Inflammatory macrophage (primary cell): ENCODE measurements at regions not wholly inside any gene's neighbourhood (a gene's known extent, or its start where the extent isn't known, plus 50 kb on each side); places are given as distances from the start of the nearest gene placed in this dataset.

Source experiments
- DNase-seq, 2 donors: peaks; one replicate each; pipeline ENCODE4 v3.0.0-alpha.2; 2020 to 2022

DNA sequence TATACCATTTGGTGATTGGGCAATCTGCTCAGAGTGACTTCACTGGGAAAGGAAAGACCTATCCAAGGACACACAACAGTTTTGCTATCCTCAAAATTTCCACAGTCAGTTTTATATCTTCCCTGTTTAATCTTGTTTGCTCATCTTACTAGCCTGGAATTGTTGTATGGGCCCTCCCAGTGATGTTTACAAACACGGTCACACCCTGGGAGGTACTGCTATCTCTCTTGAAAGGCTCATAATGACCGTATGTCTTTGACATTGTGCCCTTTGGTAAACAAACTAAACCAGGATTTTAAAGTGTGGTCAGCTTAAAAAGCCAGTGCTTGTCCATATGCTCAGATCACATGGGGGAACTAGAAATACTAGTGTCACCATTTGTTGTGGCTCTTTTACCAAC lies 277.0 kb downstream of the CDH2 start:
- DNase-seq: no peak

DNA sequence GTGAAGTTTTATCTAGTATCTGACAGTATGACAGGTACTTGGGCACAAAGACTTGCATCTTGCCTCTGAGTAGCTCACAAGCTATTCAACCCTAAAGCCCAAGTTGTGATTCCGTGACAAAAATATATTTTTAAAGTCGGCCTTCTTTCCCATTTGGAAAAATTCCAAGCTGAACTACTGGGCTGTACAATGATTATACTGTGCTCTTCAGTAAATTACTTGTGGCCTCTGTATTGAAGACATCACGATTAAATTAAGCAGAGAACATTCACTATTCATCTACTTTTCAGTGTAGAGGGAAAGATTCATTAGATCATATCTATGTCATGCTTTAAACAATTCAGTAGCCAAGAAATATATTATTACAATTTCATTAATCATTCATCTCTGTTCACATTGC lies 282.2 kb downstream of the CDH2 start:
- no peak for DNase-seq

DNA sequence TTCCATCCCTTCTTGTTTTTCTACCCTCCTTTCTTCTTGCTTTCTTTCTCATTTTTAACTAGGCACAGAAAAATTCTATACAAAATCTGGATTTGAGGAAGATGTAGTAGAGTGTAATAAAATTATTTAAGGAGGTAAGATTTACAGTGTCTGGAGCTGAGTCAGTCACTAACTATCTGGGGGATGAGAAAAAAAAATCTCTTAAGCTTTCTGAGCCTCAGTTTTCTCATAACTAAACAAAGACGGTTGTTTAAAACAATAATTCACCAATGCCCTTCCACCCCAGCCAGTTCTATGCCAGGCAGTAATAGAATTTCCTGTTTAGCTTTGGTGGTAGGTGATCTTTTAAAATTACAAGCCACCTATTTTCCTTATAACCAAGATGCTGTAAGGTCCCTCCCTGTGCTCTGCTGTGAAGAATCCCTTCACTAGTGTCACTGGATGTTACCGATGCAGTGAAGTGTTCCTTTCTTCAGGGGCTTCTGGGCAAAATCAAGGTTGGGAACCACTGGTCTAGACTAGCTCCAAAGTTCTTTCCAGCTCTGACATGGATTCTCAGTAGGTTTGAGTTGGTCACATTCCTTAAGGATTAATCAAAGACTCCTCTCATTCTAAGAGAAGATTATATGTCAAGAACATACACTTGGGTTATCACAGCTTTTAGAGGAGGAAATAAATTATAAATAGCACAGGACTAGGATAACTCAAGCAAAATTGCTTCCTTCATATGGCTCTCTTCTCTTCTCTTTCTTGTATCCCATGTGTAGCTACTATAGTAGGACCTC lies 289.0 kb downstream of the CDH2 start:
- DNase-seq: no peak

DNA sequence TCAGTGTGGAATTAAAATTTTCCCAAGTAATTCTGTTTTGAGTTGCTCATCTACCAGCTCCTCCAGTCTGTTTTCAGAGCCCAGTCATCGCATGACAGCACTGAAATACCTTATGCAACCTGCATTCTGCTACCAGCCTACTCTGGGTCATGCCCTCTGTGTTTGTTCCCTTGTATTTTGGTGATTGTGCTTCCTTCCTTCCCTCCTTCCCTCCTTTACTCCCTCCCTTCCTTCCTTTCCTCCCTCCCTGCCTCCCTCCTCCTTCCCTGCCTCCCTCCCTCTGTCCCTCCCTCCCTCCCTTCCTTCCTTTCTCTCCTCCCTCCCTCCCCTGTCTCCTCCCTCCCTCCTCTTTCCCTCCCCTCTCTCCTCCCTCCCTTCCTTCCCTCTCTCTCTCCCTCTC lies 289.6 kb downstream of the CDH2 start:
- DNase-seq: no peak

DNA sequence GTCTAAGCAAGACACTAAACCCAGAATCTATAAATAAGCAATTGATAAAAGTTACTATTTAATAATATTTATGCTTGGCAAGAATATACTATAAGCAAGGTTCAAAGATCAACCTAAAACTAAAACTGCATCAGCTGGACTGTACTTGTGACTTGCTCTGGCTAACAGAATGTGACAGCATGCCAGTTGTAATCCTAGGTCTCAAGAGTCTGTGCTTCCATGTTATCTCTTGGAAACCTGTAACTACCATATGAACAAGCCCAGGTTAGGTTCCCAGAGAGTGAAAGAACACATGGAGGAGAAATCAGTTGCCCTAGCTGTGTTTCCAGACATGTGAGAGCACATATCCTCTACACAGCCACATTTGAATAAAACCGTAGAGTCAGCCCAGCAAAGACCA lies 297.4 kb downstream of the CDH2 start:
- no peak for DNase-seq

DNA sequence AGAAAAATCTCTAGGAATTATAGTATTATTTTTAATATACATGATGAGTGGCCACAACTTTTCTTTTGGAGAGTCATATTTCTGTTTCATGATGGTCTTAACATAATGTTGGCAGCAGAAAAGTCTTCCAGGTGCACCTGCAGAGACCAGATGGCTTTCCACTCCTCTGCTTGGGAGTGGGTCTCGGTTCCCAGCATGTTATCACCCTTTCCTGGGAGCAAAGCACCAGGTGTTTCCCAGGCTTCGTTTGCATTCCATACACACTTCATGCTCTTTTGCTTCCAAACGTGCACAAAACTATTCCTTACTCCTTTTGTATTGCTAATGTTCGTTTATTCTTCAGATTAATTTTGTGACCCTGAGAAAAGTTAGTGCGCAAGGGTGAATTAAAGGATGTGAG lies 305.2 kb downstream of the CDH2 start:
- DNase-seq: no peak

DNA sequence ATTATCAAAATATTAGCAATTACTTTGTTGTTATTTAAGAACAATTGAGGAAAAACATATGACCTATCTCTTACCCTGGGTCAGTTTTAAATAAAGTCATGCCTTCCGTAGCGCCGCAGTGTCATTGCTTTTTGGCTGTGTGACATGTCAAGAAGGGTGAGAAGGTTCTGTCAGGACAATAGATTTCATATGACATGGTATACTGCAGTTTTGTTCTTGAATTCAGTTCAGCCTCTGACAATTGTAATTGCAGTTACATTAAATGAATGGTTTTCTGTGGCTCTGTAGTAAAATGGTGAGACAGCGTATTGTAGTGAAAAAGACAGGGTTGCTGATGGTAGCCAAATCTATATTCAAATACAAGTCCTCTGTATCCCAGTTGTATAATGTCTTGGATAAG lies 307.2 kb downstream of the CDH2 start:
- no peak for DNase-seq

DNA sequence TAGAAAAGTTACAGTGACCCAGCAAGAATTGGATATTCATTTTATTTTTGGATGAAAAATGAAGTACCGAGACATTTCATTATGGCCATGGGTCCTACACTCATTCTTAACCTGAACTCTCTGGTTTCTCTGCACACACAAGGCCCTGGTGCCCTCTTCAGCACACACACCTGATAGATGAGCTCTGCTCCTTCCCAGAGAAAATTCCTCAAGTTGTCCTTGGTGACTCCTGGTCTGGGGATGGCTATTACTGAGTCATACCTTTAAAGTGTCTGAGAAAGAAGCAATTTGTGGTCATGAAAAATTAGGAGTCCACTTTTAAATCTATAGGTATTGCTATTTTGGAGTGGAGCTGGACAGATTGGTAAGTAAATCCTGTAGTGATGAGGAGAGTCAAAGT lies 311.5 kb downstream of the CDH2 start:
- DNase-seq: no peak

DNA sequence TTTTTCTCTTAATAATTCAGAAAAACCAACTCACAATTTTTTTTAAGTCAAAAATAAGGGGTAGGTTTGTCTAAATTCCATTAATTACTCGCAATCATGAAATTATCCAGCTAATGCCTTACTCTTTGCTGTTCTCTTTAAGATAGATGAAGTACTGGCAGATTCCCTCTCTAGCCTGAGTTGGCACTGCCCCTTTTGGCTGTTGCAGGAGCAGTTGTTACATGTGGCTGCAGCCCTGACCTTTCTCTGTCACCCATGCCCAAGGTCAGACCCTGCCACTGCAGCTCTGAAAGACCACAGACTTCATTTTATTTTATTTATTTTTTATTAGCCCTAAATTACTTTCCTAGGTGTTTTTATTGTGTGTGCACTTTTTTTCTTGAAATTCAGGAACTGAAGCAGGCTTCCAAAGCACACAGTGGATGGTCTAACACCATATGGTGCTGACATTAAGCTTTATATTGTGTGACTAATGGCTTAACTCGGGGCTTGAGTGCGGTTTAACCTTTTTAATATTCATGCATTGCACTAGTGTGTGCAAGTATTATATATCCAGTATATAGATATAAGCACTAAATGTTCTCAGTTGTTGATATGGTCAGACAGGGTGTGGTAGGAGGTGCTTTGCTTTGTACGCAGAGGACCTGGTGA lies 313.0 kb downstream of the CDH2 start:
- no peak for DNase-seq

DNA sequence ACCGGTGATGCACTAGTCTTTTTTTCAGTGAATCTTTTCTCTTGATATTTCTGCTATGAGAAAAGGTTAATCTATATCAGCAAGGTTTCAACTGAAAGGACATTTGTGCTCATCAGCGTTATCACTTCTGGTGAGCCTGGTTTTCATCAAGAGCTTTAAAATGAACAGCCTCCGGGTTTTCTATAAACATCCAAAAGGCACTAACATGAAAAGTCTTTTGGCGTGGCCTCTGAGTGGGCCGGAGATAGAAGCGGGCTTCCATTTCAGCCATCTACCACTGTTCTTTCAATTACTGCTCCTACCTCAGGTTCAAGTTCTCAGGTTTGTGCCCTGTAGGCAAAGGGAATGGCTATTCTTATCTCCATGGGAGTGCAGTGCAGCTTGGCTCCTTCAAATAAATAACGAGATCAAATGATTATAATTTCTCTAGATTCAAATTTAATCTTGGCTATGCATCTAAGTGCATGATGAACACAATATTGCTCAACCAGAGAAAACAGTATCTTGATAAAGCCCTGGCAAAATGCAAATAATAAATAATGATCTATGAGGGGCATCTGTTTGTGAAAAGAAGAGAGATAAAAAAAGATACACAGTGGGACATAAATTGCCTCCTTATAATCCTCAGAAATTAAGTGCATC lies 314.8 kb downstream of the CDH2 start:
- DNase-seq: no peak

DNA sequence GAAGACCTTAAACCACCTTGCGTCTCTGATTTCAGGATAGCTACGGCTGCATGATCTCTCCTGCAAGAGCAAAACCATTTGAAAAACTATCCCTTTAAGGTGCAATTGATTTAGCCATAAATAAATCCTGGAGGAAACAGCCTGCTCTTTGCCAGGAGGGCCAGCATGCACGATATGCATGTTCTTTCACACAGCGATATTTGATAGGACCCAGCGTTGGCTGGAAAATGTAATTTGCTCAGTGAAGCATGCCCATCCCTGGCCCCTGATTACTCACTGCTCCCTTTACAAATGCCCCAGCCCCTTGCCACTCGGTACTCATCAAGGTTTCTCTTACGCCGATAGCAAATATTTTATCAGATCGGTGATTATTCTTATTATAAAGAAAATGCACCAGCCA lies 315.4 kb downstream of the CDH2 start:
- no peak for DNase-seq

DNA sequence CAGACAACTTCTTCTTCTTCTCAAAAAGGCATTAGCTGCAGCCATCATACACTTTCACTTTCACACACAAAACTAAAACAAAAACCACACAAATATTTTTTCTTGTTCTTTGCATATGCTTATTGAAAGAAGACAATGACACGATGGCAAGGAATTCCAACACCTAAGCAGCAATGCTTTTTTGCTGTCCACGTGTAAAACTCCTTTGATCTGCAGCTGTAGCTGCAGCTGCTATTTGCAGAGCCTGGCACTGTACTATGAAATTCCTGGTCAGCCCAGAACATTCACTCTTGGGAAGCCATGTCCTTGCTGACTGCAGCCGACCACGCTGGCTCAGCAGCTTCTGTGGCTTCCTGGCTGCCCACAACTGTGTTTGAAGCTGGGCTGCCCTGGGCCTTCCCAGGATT lies 316.2 kb downstream of the CDH2 start:
- DNase-seq: no peak

DNA sequence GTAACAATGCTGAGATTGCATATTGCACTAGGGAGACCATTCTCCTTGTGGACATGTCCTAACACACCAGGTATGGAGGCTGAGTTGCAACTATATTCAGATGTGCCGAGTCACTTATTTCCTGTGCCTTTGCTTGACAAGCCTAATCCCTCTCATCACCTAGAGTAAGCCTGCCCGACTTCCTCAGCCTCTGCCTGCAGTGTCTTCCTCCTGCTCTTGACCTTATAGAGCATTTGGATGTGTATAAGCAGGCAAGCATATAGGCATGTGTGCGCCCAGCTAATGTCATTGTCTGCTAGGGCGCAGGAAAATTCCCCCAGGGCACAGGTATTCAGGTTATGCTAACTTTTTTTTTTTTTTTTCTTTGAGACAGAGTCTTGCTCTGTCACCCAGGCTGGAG lies 316.9 kb downstream of the CDH2 start:
- no peak for DNase-seq

DNA sequence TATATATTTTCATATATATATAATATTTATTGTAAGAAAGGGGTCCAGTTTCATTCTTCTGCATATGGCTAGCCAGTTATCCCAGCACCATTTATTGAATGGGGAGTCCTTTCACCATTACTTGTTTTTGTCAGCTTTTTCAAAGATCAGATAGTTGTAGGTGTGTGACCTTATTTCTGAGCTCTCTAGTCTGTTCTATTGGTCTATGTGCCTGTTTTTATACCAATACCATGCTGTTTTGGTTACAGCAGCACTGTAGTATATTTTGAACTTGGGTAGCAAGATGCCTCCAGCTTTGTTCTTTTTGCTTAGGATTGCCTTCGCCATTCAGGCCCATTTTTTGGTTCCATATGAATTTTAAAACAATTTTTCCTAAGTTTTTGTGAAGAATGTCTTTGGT lies 320.1 kb downstream of the CDH2 start:
- DNase-seq: no peak

DNA sequence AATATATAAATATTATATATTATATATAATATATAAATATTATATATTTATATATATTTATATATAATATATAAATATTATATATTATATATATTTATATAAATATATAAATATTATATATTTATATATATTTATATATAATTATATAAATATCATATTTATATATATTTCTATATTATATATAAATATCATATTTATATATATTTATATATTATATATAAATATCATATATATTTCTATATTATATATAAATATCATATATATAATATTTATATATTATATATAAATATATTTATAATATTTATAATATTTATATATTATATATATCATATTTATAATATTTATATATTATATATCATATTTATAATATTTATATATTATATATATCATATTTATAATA lies 321.4 kb downstream of the CDH2 start:
- no peak for DNase-seq

DNA sequence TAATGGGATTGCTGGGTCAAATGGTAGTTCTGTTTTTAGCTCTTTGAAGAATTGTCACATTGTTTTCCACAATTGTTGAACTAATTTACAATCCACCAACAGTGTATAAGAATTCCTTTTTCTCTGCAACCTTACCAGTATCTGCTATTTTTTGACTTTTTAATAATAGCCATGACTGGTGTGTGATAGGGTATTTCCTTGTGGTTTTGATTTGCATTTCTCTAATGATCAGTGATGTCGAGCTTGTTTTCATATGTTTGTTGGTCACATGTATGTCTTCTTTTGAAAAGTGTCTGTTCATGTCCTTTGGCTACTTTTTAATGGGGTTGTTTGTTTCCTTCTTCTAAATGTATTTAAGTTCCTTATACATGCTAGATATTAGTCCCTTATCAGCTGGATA lies 322.3 kb downstream of the CDH2 start:
- no peak for DNase-seq

DNA sequence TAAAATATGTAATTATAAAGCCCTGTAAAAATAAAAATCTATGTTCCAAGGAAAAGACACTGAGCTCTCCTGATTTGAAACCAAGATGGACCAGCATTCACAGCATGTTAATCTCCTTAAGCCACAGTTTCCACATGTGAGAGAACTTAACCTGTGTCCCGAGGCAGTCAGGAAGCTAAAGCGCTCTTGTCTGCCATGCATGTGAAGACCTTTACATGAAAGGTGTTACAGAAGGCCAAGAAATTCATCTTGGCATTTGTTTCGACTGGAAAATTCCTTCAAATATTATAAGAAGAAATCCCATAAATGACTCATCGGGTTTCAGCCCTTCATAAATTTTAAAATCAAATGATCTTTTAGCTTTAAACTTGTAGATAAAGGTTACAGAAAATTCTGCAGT lies 328.6 kb downstream of the CDH2 start:
- DNase-seq: no peak

DNA sequence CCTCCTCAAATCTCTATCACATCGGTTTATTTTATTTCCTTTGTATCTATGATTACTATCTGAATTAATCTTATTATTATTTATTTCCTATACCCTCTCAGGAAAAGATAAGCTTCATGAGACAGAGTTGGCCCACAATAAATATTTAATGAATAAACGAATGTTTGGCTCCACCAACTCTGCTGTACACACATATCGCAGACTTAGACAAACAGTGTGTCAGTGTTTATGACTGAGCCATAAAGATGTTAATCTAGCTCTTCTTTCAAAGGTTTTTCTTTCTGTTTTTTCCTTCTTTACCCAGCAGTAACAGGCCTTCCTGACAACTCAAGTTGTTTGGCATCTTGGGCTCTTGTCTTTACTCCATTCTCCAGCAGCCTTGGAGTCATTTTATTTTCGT lies 329.5 kb downstream of the CDH2 start:
- no peak for DNase-seq

DNA sequence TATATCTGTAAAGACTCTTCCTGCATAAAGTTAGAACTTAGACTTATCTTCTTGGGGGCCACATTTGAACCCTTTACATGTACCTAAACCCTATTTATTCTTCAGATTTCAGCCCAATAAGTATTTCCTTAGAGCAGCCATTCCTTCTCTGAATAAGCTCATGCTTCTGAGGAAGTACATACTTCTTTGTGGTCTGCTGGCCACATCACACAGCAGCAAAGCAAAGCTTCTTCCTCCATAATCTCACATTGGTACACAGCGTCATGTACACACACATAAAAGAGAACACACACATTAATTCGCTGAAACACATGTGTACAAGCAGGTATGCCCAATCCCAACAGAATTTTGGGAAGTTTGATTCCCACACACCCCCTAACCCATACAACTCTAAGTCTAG lies 331.0 kb downstream of the CDH2 start:
- DNase-seq: no peak

DNA sequence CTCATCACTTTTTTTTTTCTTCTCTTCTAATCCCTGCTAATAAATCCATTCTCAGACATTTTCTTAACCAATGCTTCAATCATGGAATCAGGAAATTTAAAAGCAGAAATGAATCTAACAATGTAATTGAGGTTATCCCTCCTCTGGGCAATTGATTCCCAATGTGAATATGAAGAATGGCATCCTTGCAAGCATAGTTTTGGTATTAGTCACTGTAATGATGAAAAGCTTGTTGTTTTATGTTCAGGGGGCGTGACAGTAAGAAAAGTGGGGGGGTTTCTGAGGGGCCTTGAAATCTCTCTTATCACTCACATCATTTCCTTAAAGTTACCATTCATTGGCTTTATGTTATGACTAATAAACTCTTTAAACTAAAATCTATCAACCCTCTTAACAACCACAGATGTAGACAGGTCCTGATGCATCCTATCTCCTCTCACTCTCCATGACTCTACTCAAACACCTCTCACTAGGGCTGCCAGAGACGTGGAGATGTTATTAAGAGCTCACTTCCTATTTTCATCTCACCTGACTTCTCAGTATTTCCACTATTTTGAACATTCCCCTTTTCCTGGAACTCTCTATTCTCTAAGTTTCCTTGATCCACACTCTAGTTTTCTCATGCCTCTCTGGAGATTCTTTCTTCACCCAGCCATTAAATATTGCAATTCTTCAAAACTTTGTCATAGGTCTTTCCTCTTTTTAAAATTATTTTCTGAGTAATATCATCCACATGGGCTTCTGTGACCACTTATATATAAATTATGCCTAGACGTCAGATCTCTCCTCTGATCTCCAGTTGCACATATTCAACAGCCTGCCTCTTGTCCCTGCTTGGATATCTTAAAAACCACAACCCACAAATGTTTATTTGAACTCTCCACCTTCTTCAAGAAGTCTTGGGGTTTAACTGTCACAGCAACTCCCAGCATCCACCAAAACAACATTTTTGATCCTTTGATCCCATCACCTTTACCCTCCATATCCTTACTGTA lies 332.9 kb downstream of the CDH2 start:
- no peak for DNase-seq

DNA sequence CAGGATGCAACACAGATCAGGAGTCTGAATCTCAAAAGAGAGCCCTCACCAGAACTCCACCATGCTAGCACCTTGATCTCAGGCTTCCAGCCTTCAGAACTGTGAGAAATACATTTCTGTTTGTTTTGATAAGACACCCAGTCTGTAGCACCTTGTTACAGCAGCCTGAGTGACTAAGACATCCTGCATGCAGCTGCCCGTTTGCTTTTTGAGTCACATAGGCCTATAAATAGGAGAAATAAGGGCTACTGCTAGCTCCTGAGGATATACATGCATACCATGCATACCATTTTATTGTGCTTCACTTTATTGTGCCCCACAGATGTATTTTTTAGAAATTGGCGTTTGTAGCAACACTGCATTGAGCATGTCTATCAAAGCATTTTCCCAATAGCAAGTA lies 337.8 kb downstream of the CDH2 start:
- no peak for DNase-seq

DNA sequence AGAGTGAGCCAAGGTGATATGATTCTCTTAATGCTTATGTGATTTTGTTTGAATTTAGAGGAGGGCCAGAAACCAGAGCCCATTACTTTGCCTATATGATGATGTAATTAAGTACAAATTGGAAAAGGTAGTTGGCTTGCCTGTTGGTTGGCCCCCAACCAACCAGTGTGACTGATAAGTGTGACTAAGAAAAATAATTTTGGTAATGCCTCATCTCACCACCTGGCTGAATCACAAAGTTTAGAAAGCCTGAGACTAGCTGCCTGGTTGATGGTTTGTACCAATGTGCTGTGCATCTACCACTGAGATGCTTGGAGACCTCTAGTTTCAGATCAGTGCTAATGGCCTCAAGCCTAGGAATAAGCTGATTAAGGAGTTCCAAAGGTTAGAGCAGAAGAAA lies 338.7 kb downstream of the CDH2 start:
- DNase-seq: no peak

DNA sequence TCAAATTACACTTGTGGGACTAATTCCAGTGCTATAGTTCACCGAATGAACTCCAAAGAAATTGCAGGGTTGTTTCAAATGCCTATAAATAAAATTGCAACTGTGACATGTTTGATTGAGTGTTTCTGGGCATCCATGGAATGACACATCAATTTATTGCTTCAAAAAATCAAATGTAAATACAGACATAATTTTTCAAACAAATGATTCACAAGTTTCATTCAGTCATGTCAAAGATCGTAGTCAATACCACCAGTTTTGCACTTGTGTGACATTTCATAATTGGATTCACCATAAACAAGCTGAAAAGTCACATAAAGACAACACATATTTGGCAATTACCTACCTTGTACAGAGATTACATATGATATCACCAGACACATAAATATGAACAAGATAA lies 350.8 kb downstream of the CDH2 start:
- DNase-seq: no peak
